Stomach (tissue), 4 donors: ENCODE measurements at regions not wholly inside any gene's neighbourhood (a gene's known extent, or its start where the extent isn't known, plus 50 kb on each side); places are given as distances from the start of the nearest gene placed in this dataset.

Source experiments
- POLR2A ChIP-seq, 4 donors: fragments of 450-650 bp; IDR thresholded peaks; one replicate each; pipeline ENCODE4 v1.6.1; 2016; ENCODE audit warnings: antibody characterized with exemption in 4 of 4, control low read depth in 2 of 4, mild to moderate bottlenecking in 1 of 4, moderate library complexity in 1 of 4
- TF ChIP-seq, protein P1 (sequence below), 7 experiments: fragments of 450-650 bp in 4 of 7; fragments of 200-600 bp in 3 of 7; sonication (generic) in 3 of 7; IDR thresholded peaks; one replicate each; pipeline ENCODE4 v1.5.1; 2016 to 2019; ENCODE audit warnings: antibody characterized with exemption in 7 of 7, control low read depth in 2 of 7, mild to moderate bottlenecking in 1 of 7

DNA sequence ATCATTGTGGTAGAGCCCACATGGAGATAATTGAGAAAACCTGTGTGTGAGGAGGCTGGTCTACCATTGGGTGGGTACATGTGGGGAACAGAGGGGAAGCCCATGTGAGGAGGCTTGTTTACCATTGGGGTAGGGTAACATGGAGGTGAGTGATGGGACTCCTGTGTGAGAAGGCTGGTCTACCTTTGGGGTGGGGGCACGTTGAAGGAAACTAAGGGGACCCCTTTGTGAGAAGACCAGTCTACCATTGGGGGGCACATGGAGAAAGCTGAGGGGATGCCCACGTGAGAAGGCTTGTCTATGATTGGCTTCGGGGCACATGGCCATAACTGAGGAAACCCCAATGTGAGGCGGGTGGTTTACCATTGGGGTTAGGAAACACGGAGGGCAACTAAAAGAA is 158.5 kb downstream of the FBLN2 start:
- TF ChIP-seq, protein P1, sequence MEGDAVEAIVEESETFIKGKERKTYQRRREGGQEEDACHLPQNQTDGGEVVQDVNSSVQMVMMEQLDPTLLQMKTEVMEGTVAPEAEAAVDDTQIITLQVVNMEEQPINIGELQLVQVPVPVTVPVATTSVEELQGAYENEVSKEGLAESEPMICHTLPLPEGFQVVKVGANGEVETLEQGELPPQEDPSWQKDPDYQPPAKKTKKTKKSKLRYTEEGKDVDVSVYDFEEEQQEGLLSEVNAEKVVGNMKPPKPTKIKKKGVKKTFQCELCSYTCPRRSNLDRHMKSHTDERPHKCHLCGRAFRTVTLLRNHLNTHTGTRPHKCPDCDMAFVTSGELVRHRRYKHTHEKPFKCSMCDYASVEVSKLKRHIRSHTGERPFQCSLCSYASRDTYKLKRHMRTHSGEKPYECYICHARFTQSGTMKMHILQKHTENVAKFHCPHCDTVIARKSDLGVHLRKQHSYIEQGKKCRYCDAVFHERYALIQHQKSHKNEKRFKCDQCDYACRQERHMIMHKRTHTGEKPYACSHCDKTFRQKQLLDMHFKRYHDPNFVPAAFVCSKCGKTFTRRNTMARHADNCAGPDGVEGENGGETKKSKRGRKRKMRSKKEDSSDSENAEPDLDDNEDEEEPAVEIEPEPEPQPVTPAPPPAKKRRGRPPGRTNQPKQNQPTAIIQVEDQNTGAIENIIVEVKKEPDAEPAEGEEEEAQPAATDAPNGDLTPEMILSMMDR (IDR thresholded peaks at IDR 0.05), result no peak
- no peak for TF ChIP-seq POLR2A (IDR thresholded peaks at IDR 0.05)
